Islet precursor cell (in vitro differentiated cells): ENCODE measurements at regions not wholly inside any gene's neighbourhood (a gene's known extent, or its start where the extent isn't known, plus 50 kb on each side); places are given as distances from the start of the nearest gene placed in this dataset.
"Not testable (repeated sequence)": the region's sequence is repeated elsewhere in the genome, so short reads cannot be mapped to it uniquely, and the experiment has no call there.

Source experiments
- DNase-seq: peaks from one replicate; pipeline ENCODE4 v3.0.0-alpha.2; 2018

GRCh38 chr3:134704133-134704532, 53.3 kb upstream of the KY start:
- DNase-seq, result peak; percentile 4

- peak; percentile 25 for DNase-seq
These were observed 53.7 kb upstream of the KY start for GRCh38 chr3:134704556-134704955.

DNA sequence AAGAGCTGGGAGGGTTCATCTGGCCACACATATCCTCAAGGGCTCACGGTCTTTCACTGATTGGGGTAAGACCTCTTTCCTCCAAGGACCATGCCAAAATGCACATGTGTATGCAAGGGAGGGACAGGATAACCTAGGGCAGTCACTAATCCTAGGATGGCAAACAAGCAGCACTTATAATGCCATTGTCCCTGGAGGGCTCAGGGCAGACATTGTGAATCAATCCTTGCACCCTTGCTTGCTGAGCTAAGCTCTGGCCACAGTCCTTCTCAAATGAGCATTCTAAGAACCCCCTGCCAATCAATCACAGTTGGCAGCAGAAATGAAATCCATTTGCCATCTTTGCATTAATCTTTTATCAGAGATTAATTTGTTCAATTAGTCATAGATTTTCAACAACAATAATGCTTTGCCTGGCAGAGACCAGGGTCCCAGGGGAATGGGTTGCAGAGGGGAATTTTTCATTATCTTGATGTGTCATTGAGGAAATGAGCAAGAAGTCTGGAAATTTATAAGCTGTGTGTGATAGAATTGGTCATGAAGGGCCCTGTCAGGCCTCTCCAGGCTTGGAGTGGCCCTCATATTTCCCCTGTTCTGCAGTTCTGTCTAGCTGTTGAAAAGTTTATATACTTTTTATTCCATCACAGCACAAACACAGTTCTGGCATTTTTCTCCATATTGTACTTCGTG, 57.2 kb upstream of the KY start:
- no peak for DNase-seq

GRCh38 chr3:134708671-134709070, 57.8 kb upstream of the KY start:
- no peak for DNase-seq

DNA sequence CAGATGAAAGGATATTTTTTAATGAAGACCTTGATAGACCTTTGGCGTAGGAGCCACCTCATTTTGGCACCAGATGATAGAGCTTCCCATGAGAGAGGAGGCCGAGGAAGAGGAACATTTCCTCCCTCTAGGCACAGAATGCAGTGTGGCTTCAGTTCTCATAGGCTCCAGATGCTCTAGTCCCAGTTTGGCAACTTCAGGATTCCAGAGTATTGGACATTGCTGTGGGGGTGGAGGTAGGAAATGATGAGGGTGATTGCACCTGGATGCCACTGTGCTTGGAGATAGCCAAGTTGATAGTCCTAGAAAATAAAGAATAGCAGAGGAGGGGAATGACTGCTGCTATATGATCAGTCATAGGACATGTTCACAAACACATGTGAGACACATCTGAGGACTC, 58.3 kb upstream of the KY start:
- no peak for DNase-seq

DNA sequence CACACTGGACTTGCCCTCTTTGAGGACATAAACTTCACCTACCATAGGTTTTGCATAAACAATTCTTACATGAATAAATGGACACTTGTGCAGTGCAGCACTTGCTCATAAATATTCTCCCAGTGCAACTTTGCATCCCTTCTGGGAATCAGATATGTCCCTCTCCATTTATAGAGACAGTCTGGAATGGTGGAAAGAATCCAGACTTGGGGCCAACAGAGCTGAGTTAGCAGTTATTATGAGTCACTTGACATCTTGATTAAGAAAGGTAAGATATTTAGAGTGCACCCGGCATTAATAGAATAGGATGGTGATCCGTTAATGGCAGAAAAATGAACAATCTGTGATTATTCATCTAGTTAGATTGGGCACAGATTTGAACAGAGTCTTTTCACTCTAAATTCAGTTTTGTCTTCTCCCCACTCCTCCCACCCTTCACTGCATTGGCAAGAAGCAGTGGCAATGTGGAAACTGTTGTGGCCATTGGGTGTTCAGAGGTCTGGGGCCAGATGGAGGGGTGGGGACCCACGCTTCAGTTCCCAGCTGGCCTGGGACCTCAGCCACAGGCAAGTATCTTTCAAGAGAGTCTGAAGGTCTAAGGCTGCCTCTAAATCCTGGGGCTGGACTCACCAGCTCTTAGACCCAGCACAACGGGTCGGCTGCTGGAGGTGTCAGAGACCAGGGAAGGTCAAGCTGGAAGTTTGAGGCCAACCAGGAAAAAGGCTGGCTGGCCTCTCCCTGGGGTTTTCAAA, 58.9 kb upstream of the KY start:
- no peak for DNase-seq

DNA sequence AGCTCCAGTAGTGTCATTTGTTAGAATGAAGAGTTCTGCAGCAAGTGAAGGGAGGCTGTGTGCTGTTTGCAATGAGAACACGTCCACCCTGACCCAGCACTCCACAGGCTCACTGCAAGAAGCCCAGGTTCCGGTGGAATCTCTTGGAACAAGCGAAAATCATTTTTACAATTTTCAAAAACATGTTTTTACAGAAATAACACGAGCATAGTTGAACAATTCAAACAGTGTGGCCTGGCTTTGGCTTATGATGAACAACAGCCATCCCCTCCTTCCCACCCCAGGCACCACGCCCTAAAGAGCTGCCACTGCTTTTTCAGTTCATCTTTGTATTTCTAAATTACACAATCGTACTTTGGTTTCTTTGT, 59.5 kb upstream of the KY start:
- DNase-seq, result no peak

DNA sequence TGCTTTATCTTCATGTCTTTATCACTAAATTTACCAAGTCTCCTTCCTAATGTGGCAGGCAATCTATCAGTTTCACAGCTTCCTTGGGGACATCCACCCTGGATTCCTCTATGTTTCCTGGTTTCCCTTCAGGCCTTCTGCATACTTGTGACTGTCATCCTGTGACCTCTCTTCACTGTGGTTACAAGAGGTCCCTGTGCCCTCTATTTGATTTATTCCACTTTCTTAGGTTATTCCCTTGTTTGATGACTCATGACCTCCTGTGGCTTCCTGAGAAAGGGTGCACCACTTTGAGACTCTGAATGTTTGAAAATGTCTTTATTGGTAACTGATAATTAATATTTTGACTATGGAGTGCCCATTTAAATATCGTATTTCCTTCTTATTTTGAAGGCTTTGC, 60.5 kb upstream of the KY start:
- no peak for DNase-seq

DNA sequence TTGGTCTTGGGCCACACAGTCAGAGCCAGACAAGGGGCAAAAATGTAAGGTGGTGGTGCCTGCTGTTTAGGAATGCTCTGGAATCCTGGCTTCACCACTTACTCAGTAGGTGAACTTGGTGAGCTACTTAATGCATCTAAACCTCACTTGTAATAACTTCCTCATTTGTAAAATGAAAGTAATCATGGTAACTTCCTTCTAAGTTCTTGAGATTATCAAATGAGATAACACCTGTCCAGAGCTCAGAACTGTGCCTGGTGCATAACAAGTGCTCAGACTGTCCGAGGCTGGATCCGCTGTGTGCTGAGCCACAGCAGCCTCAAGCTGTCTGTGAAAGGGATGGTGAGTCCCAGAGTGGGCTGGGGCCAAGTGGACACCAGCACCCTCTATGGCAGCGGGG, 62.8 kb upstream of the KY start:
- no peak for DNase-seq

GRCh38 chr3:134718726-134719125, 67.9 kb upstream of the KY start:
- no peak for DNase-seq

DNA sequence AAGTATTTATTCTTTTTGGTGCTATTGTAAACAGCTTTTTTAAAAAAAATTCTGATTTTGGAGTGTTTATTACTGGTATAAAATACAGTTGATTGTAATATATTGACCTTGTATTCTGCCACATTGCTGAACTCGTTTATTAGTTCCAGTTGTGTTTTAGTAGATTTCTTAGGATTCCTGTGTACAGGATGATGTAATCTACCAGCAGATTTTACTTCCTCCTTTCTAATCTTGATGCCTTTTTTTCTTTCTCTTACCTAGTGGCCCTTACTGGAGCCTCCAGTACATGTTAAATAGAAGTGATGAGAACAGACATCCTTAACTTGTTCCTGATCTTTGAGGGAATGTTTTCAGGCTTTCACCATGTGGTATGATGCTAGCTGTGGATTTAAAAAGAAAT, 70.4 kb upstream of the KY start:
- no peak for DNase-seq

GRCh38 chr3:134722969-134723368, 72.1 kb upstream of the EPHB1 start:
- DNase-seq, result no peak

GRCh38 chr3:134729649-134730048, 65.4 kb upstream of the EPHB1 start:
- DNase-seq, result no peak

DNA sequence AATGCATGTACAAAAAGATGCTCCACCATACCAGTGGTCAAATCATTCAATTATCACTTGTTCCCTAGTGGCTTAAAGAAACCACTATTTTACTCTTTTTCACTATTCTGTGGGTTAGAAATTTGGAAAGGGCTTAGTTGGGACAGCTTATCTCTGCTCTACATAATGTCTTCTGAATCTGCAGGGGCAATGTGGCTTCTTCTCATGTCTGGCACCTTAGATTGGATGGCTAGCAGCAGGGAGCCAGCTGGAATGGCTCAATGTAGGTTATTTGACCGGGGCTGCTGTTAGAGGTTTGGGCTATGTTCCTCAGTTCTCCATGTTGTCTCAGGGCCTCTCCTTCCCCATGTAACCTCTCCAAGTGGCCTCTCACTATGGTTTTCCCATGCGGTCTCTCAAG, 57.5 kb upstream of the EPHB1 start:
- DNase-seq, result no peak

- DNase-seq, result not testable (repeated sequence)
These were observed 55.0 kb upstream of the EPHB1 start for GRCh38 chr3:134740077-134740476.

GRCh38 chr3:134742202-134742601, 52.9 kb upstream of the EPHB1 start:
- no peak for DNase-seq

DNA sequence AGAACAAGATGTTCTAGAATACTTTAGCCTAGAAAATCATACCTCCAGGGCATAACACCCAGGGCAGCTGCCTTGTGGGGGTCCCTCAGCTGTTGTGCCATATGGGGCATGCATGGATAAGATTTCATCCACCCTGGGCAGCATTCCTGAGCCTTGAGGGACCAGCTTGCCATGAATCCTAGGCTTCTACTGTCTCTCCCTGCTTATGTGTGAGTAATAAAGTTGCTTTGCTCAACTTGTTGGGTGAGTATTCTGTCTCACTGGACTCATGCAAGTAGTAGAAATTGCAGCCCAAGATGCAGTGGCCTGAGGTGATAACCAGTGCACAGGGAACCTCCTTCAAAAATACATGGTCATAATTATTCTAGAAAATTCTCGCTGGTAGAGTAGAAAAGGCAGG, 52.1 kb upstream of the EPHB1 start:
- peak; percentile 35 for DNase-seq
